ENCODE measurements at regions not wholly inside any gene's neighbourhood (a gene's known extent, or its start where the extent isn't known, plus 50 kb on each side); places are given as distances from the start of the nearest gene placed in this dataset.
"Not testable (repeated sequence)": the region's sequence is repeated elsewhere in the genome, so short reads cannot be mapped to it uniquely, and the experiment has no call there.

DNA sequence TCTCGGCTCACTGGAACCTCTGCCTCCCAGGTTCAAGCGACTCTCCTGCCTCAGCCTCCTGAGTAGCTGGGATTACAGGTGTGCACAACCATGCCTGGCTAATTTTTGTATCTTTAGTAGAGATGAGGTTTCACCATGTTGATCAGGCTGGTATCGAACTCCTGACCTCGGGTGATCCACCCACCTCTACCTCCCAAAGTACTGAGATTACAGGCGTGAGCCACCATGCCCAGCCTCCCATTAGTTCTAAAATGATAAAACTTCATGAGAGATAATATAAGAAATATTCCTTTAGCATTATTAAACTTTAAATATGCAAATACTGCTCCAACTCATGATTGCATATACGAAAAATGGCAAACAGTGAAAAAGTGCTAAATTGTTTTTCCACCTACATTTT lies 793.6 kb upstream of the CDH10 start:
- TF ChIP-seq, protein P1, sequence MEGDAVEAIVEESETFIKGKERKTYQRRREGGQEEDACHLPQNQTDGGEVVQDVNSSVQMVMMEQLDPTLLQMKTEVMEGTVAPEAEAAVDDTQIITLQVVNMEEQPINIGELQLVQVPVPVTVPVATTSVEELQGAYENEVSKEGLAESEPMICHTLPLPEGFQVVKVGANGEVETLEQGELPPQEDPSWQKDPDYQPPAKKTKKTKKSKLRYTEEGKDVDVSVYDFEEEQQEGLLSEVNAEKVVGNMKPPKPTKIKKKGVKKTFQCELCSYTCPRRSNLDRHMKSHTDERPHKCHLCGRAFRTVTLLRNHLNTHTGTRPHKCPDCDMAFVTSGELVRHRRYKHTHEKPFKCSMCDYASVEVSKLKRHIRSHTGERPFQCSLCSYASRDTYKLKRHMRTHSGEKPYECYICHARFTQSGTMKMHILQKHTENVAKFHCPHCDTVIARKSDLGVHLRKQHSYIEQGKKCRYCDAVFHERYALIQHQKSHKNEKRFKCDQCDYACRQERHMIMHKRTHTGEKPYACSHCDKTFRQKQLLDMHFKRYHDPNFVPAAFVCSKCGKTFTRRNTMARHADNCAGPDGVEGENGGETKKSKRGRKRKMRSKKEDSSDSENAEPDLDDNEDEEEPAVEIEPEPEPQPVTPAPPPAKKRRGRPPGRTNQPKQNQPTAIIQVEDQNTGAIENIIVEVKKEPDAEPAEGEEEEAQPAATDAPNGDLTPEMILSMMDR (IDR thresholded peaks at IDR 0.05) = not testable (repeated sequence)
- not testable (repeated sequence) for TF ChIP-seq CHD4 (IDR thresholded peaks at IDR 0.05; ENCODE audit: borderline replicate concordance); POLR2A (IDR thresholded peaks at IDR 0.05; ENCODE audit: low read length); CHD2 (IDR thresholded peaks at IDR 0.05; ENCODE audit: low read length, partially characterized antibody); HDAC2 (IDR thresholded peaks at IDR 0.05); ESRRA (IDR thresholded peaks at IDR 0.05; ENCODE audit: borderline replicate concordance, low read length); RAD21 (conservative IDR thresholded peaks at IDR 0.05 in 1 of 2, IDR thresholded peaks at IDR 0.05 in 1 of 2); USF2 (IDR thresholded peaks at IDR 0.05); MAX (IDR thresholded peaks at IDR 0.05); ZFP36 (IDR thresholded peaks at IDR 0.05; ENCODE audit: borderline replicate concordance, partially characterized antibody); EP300 (IDR thresholded peaks at IDR 0.05)
- TF ChIP-seq, protein P2, sequence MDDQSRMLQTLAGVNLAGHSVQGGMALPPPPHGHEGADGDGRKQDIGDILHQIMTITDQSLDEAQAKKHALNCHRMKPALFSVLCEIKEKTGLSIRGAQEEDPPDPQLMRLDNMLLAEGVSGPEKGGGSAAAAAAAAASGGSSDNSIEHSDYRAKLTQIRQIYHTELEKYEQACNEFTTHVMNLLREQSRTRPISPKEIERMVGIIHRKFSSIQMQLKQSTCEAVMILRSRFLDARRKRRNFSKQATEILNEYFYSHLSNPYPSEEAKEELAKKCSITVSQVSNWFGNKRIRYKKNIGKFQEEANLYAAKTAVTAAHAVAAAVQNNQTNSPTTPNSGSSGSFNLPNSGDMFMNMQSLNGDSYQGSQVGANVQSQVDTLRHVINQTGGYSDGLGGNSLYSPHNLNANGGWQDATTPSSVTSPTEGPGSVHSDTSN (IDR thresholded peaks at IDR 0.05) = not testable (repeated sequence)
- TF ChIP-seq, protein P3, sequence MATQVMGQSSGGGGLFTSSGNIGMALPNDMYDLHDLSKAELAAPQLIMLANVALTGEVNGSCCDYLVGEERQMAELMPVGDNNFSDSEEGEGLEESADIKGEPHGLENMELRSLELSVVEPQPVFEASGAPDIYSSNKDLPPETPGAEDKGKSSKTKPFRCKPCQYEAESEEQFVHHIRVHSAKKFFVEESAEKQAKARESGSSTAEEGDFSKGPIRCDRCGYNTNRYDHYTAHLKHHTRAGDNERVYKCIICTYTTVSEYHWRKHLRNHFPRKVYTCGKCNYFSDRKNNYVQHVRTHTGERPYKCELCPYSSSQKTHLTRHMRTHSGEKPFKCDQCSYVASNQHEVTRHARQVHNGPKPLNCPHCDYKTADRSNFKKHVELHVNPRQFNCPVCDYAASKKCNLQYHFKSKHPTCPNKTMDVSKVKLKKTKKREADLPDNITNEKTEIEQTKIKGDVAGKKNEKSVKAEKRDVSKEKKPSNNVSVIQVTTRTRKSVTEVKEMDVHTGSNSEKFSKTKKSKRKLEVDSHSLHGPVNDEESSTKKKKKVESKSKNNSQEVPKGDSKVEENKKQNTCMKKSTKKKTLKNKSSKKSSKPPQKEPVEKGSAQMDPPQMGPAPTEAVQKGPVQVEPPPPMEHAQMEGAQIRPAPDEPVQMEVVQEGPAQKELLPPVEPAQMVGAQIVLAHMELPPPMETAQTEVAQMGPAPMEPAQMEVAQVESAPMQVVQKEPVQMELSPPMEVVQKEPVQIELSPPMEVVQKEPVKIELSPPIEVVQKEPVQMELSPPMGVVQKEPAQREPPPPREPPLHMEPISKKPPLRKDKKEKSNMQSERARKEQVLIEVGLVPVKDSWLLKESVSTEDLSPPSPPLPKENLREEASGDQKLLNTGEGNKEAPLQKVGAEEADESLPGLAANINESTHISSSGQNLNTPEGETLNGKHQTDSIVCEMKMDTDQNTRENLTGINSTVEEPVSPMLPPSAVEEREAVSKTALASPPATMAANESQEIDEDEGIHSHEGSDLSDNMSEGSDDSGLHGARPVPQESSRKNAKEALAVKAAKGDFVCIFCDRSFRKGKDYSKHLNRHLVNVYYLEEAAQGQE (IDR thresholded peaks at IDR 0.05) = not testable (repeated sequence)
- TF ChIP-seq, protein P4, sequence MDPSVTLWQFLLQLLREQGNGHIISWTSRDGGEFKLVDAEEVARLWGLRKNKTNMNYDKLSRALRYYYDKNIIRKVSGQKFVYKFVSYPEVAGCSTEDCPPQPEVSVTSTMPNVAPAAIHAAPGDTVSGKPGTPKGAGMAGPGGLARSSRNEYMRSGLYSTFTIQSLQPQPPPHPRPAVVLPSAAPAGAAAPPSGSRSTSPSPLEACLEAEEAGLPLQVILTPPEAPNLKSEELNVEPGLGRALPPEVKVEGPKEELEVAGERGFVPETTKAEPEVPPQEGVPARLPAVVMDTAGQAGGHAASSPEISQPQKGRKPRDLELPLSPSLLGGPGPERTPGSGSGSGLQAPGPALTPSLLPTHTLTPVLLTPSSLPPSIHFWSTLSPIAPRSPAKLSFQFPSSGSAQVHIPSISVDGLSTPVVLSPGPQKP (IDR thresholded peaks at IDR 0.05; ENCODE audit: low read depth, low read length) = not testable (repeated sequence)
